Spleen (tissue), 7 donors: ENCODE measurements at regions not wholly inside any gene's neighbourhood (a gene's known extent, or its start where the extent isn't known, plus 50 kb on each side); places are given as distances from the start of the nearest gene placed in this dataset.

Experiments
- CTCF ChIP-seq, 11 experiments: fragments of 200-600 bp in 7 of 11; fragments of 450-650 bp in 4 of 11; sonication (generic) in 4 of 11; IDR thresholded peaks in 8 of 11; conservative IDR thresholded peaks in 3 of 11; 1 replicate in 7 of 11; 2 replicates in 4 of 11; pipeline versions ENCODE4 v1.4.0 to v1.8.0; 2016 to 2021; ENCODE audit warnings: antibody characterized with exemption in 11 of 11, inconsistent platforms in 4 of 11, mild to moderate bottlenecking in 1 of 11
- POLR2A ChIP-seq, 3 donors: fragments of 450-650 bp; IDR thresholded peaks; one replicate each; pipeline ENCODE4 v1.5.1; 2017; ENCODE audit warnings: antibody characterized with exemption in 3 of 3, mild to moderate bottlenecking in 1 of 3
- POLR2AphosphoS5 ChIP-seq, 3 donors: sonication (generic); formaldehyde crosslinking; IDR thresholded peaks; one replicate each; pipeline ENCODE4 v1.5.1; 2017; ENCODE audit warnings: antibody characterized with exemption in 3 of 3
- donor health status: DM: no; HTN: no; CAD: no; lungs with moderate emphysema.
- donor health status: DM: no; HTN: no; CAD: no.
- donor health status: DM: no; HTN: no; CAD: no.

GRCh38 chr13:32889986-32890565, 126.1 kb upstream of the KL start:
- TF ChIP-seq POLR2A (IDR thresholded peaks at IDR 0.05): no peak
- no peak for TF ChIP-seq CTCF (IDR thresholded peaks at IDR 0.05 in 8 of 11, conservative IDR thresholded peaks at IDR 0.05 in 3 of 11)
- TF ChIP-seq POLR2AphosphoS5 (IDR thresholded peaks at IDR 0.05): no peak
